Nephron (organoid): ENCODE measurements at regions not wholly inside any gene's neighbourhood (a gene's known extent, or its start where the extent isn't known, plus 50 kb on each side); places are given as distances from the start of the nearest gene placed in this dataset.

Source experiments
- H3K27ac Mint-ChIP-seq, 3 experiments: 2 replicates each; pipeline ENCODE4 v1.8.0; 2020; ENCODE audit warnings: mixed read lengths in 3 of 3, mild to moderate bottlenecking in 2 of 3, moderate library complexity in 1 of 3
- H3K27me3 Mint-ChIP-seq: 2 replicates; pipeline ENCODE4 v1.8.0; 2021; ENCODE audit warnings: low read depth, mild to moderate bottlenecking, moderate library complexity, mixed read lengths
- H3K36me3 Mint-ChIP-seq: 2 replicates; pipeline ENCODE4 v1.8.0; 2020; ENCODE audit warnings: low read depth, mixed read lengths
- H3K4me1 Mint-ChIP-seq: 2 replicates; pipeline ENCODE4 v1.8.0; 2020; ENCODE audit warnings: mixed read lengths
- H3K4me3 Mint-ChIP-seq, 3 experiments: 2 replicates each; pipeline ENCODE4 v1.8.0; 2020; ENCODE audit warnings: mild to moderate bottlenecking in 3 of 3, mixed read lengths in 3 of 3, moderate library complexity in 2 of 3
- H3K9me3 Mint-ChIP-seq: 2 replicates; pipeline ENCODE4 v1.8.0; 2020; ENCODE audit warnings: mixed read lengths
- CTCF ChIP-seq, 3 experiments: fragments of 200-600 bp; sonication (generic); IDR thresholded peaks; one replicate each; pipeline ENCODE4 v1.5.0; 2021; ENCODE audit warnings: antibody characterized with exemption in 3 of 3; ENCODE audit not compliant: unreplicated experiment in 3 of 3

DNA sequence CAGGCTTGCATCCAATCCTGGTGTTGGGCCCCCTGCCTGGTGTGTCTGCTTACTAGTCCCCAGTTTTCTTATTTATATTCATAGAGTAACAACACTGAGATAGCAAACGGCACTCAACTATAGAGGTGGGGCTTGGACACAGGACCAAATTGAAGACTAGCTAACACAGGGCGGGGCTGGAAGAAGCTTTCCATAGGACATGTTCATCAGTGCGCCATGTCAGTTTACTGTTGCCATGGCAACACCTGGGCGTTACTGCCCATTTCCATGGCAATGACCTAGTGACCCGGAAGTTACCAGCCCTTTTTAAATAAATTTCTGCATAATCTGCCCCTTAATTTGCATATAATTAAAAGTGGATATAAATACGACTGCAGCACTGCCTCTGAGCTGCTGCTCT lies 275.5 kb upstream of the TMEM132C start:
- Mint-ChIP-seq H3K27me3 (no peaks in the 10 kb centered on the region), H3K4me3 (no peak overlapping the region), H3K9me3 (peaks cover 14% of the 10 kb centered on the region), H3K27ac (no peak overlapping the region), H3K36me3 (no peaks in the 10 kb centered on the region), H3K4me1 (no peaks in the 10 kb centered on the region)
- TF ChIP-seq CTCF (IDR thresholded peaks at IDR 0.05; ENCODE audit: unreplicated experiment in 3 of 3): no peak

GRCh38 chr12:127998988-127999387 lies 268.0 kb upstream of the TMEM132C start:
- H3K4me3 Mint-ChIP-seq: no peak overlapping the region
- TF ChIP-seq CTCF (IDR thresholded peaks at IDR 0.05; ENCODE audit: unreplicated experiment in 3 of 3): no peak
- H3K36me3 Mint-ChIP-seq: no peaks in the 10 kb centered on the region
- H3K27me3 Mint-ChIP-seq: peaks cover 5% of the 10 kb centered on the region
- H3K27ac Mint-ChIP-seq: no peak overlapping the region
- H3K9me3 Mint-ChIP-seq: peaks cover 1% of the 10 kb centered on the region
- H3K4me1 Mint-ChIP-seq: no peaks in the 10 kb centered on the region

- Mint-ChIP-seq H3K27me3 (peaks cover 7% of the 10 kb centered on the region), H3K4me1 (no peaks in the 10 kb centered on the region), H3K9me3 (no peaks in the 10 kb centered on the region), H3K27ac (no peak overlapping the region), H3K36me3 (no peaks in the 10 kb centered on the region), H3K4me3 (no peak overlapping the region)
- no peak for TF ChIP-seq CTCF (IDR thresholded peaks at IDR 0.05; ENCODE audit: unreplicated experiment in 3 of 3)
Observed at GRCh38 chr12:128004383-128004938, 262.5 kb upstream of the TMEM132C start.

DNA sequence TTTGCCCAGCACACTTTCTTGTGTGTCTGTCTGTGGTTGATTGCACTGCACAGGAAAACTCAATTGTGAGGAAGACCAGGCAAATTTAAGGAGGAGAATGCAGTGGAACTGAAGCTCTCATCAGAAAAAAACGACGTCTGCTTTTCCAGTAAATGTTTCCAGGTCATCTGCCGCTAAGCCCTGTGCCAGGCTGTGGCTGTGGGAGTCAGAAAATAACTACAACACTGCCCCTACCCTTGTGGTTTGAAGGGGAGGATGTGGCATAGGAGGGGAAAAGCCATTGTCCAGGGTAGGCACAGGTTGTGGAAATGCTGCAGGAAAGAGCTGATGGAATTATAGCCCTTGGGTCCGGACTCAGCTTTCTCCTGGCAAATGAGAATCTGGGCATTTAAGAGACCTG lies 259.7 kb upstream of the TMEM132C start:
- Mint-ChIP-seq H3K27ac (no peak overlapping the region), H3K4me1 (no peaks in the 10 kb centered on the region), H3K27me3 (peaks cover 10% of the 10 kb centered on the region), H3K9me3 (no peaks in the 10 kb centered on the region), H3K36me3 (no peaks in the 10 kb centered on the region), H3K4me3 (no peak overlapping the region)
- TF ChIP-seq CTCF (IDR thresholded peaks at IDR 0.05; ENCODE audit: unreplicated experiment in 3 of 3): no peak

DNA sequence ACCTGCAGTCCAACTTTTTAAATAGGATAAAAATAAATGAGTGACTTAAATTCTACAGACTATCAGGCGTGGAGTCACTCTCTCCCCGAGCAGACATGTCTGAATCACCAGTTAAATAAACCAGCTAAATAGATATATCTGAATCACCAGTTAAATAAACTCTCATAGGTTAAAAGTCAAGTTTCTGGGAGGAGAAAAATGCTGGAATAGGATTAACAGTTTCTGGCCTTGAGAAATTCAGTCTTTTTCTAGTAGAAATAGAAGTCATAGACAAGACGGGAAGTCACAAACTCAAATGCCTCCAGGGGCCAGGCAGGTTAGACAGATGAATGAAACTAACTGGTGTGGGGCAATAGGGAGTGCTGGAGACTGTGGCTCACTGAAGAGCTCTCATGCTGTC lies 258.6 kb upstream of the TMEM132C start:
- H3K27me3 Mint-ChIP-seq: peaks cover 10% of the 10 kb centered on the region
- H3K4me1 Mint-ChIP-seq: no peaks in the 10 kb centered on the region
- no peaks in the 10 kb centered on the region for H3K9me3 Mint-ChIP-seq
- no peak for TF ChIP-seq CTCF (IDR thresholded peaks at IDR 0.05; ENCODE audit: unreplicated experiment in 3 of 3)
- H3K36me3 Mint-ChIP-seq: no peaks in the 10 kb centered on the region
- H3K27ac Mint-ChIP-seq: no peak overlapping the region
- H3K4me3 Mint-ChIP-seq: no peak overlapping the region

DNA sequence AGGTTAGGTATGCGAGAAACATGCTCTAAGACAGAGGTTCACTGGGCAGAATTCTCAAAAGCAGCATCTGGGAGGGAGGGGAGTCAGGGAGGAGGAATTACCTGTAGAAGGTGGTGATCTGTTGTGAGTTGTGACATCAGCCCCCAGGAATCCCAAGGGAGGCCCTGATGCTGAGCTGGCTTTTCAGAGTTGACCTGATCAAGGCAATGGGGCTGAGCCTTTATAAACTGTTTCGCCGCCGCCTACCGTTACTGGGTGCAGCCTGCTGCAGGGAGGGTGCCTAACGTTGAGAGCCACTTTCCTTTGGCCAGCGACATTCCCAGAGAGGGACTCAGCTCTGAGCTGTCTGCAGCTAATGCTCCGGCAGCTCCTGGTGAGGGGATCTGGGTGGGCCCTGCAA lies 257.9 kb upstream of the TMEM132C start:
- Mint-ChIP-seq H3K27ac (no peak overlapping the region), H3K36me3 (no peaks in the 10 kb centered on the region), H3K4me1 (no peaks in the 10 kb centered on the region), H3K9me3 (no peaks in the 10 kb centered on the region), H3K27me3 (peaks cover 9% of the 10 kb centered on the region), H3K4me3 (no peak overlapping the region)
- no peak for TF ChIP-seq CTCF (IDR thresholded peaks at IDR 0.05; ENCODE audit: unreplicated experiment in 3 of 3)
